Mammary epithelial cell (primary cell): ENCODE measurements at regions not wholly inside any gene's neighbourhood (a gene's known extent, or its start where the extent isn't known, plus 50 kb on each side); places are given as distances from the start of the nearest gene placed in this dataset.
A peak's percentile ranks its signal among the peaks of the same experiment; 100 is the strongest.

Source experiments
- CTCF ChIP-seq, 2 donors: IDR thresholded peaks in 1 of 2; conservative IDR thresholded peaks in 1 of 2; 2 replicates each; pipeline ENCODE4 v1.5.1; 2011 to 2012; ENCODE audit warnings: inconsistent platforms in 2 of 2, low read length in 2 of 2, mild to moderate bottlenecking in 2 of 2, control low read depth in 1 of 2, low read depth in 1 of 2; ENCODE audit not compliant: insufficient read depth in 1 of 2; ENCODE audit errors: extremely low read depth in 1 of 2
- EZH2 ChIP-seq: IDR thresholded peaks from 2 replicates; pipeline ENCODE4 v1.6.1; 2012; ENCODE audit warnings: low read length, inconsistent platforms, borderline replicate concordance

GRCh38 chr2:196239622-196240587 is 68.5 kb upstream of the STK17B start:
- peak in 1 of 2 donors; percentile 18 for TF ChIP-seq CTCF (conservative IDR thresholded peaks at IDR 0.05 in 1 of 2, IDR thresholded peaks at IDR 0.05 in 1 of 2; ENCODE audit: extremely low read depth in 1 of 2, insufficient read depth in 1 of 2, low read depth in 1 of 2, low read length in 2 of 2)
- TF ChIP-seq EZH2 = no peak
